ENCODE measurements at regions not wholly inside any gene's neighbourhood (a gene's known extent, or its start where the extent isn't known, plus 50 kb on each side); places are given as distances from the start of the nearest gene placed in this dataset.

GRCh38 chr12:107229827-107230226 lies 136.5 kb upstream of the CRY1 start:
- no peak overlapping the region for H3K27ac ChIP-seq
- intact Hi-C loops (cut with DNase I; ENCODE audit: low total_unique reads): no loop called here
- WGBS, 2 donors: 77 to 85% methylated on average over 4 to 5 of the region's 5 CpGs
- no peak for TF ChIP-seq POLR2A (IDR thresholded peaks at IDR 0.05)
- TF ChIP-seq, protein P1, sequence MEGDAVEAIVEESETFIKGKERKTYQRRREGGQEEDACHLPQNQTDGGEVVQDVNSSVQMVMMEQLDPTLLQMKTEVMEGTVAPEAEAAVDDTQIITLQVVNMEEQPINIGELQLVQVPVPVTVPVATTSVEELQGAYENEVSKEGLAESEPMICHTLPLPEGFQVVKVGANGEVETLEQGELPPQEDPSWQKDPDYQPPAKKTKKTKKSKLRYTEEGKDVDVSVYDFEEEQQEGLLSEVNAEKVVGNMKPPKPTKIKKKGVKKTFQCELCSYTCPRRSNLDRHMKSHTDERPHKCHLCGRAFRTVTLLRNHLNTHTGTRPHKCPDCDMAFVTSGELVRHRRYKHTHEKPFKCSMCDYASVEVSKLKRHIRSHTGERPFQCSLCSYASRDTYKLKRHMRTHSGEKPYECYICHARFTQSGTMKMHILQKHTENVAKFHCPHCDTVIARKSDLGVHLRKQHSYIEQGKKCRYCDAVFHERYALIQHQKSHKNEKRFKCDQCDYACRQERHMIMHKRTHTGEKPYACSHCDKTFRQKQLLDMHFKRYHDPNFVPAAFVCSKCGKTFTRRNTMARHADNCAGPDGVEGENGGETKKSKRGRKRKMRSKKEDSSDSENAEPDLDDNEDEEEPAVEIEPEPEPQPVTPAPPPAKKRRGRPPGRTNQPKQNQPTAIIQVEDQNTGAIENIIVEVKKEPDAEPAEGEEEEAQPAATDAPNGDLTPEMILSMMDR (IDR thresholded peaks at IDR 0.05): no peak
- no peaks in the 10 kb centered on the region for H3K9me3 ChIP-seq
- no peaks in the 10 kb centered on the region for H3K4me1 ChIP-seq
- H3K27me3 ChIP-seq: no peaks in the 10 kb centered on the region
- H3K4me3 ChIP-seq: no peak overlapping the region
- H3K36me3 ChIP-seq (ENCODE audit: low read depth, missing control alignments): no peaks in the 10 kb centered on the region
- DNase-seq: no peak

DNA sequence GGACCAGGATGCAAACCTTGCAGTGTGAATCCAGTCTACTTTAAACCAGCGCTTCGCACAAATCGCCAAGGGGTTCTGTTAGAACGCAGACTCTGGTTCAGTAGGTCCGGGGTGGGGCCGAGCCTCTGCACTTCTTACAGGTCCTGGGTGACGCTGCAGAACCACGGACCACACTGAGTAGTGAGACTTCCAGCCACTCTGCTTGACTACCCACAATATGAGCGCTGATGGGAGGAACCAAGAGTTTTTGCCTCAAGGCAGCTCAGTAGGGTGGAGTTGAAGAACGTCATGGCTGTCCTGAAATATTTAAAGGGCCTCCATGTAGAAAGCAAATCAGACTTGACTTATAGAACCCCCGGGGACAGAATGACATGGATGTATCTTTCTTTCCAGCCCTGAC lies 138.0 kb upstream of the CRY1 start:
- H3K4me1 ChIP-seq: no peaks in the 10 kb centered on the region
- no peak overlapping the region for H3K27ac ChIP-seq
- 82 to 86% methylated on average over 11 of the region's 11 CpGs for WGBS, 2 donors
- TF ChIP-seq, protein P1 (IDR thresholded peaks at IDR 0.05): no peak
- TF ChIP-seq POLR2A (IDR thresholded peaks at IDR 0.05): no peak
- intact Hi-C loops (cut with DNase I; ENCODE audit: low total_unique reads): no loop called here
- no peak overlapping the region for H3K4me3 ChIP-seq
- H3K9me3 ChIP-seq: no peaks in the 10 kb centered on the region
- DNase-seq: no peak
- no peaks in the 10 kb centered on the region for H3K27me3 ChIP-seq
- H3K36me3 ChIP-seq (ENCODE audit: low read depth, missing control alignments): no peaks in the 10 kb centered on the region

DNA sequence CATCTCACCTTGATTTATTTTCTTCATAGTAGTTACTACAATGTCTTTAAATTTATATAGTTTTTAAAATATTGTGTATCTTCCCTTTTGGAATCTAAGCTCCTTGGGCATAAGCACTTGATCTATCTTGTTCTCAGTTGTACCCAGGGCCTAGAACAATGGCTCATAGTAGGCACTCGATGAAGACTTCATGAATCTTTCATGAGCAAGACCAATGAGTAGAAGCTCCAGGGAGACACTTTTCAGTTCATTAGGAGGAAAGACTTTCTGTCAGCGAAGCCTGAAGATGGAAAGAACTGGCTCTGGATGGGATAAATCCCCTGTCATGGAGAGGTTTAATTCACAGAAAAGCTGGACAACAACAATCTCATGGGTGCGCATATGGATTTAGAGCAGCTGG lies 140.2 kb upstream of the CRY1 start:
- DNase-seq: no peak

GRCh38 chr12:107235600-107235999 lies 142.3 kb upstream of the CRY1 start:
- Histone ChIP-seq H3K4me3 (no peak overlapping the region), H3K4me1 (no peaks in the 10 kb centered on the region), H3K27me3 (no peaks in the 10 kb centered on the region), H3K36me3 (ENCODE audit: low read depth, missing control alignments) (no peaks in the 10 kb centered on the region), H3K9me3 (no peaks in the 10 kb centered on the region), H3K27ac (no peak overlapping the region)
- no peak for DNase-seq
- 87 to 90% methylated on average over 2 of the region's 2 CpGs for WGBS, 2 donors
- TF ChIP-seq, protein P1 (IDR thresholded peaks at IDR 0.05): no peak
- intact Hi-C loops (cut with DNase I; ENCODE audit: low total_unique reads): no loop called here

More for the DNA sequence above, 140.2 kb upstream of the CRY1 start:
- intact Hi-C loops (cut with DNase I; ENCODE audit: low total_unique reads): no loop called here
- no peaks in the 10 kb centered on the region for H3K36me3 ChIP-seq (ENCODE audit: low read depth, missing control alignments)
- H3K27me3 ChIP-seq: no peaks in the 10 kb centered on the region
- TF ChIP-seq, protein P1 (IDR thresholded peaks at IDR 0.05): no peak
- TF ChIP-seq POLR2A (IDR thresholded peaks at IDR 0.05): no peak
- H3K9me3 ChIP-seq: no peaks in the 10 kb centered on the region
- H3K4me3 ChIP-seq: no peak overlapping the region
- H3K27ac ChIP-seq: no peak overlapping the region
- WGBS, 2 donors: 85 to 93% methylated on average over 3 of the region's 3 CpGs
- H3K4me1 ChIP-seq: no peaks in the 10 kb centered on the region

DNA sequence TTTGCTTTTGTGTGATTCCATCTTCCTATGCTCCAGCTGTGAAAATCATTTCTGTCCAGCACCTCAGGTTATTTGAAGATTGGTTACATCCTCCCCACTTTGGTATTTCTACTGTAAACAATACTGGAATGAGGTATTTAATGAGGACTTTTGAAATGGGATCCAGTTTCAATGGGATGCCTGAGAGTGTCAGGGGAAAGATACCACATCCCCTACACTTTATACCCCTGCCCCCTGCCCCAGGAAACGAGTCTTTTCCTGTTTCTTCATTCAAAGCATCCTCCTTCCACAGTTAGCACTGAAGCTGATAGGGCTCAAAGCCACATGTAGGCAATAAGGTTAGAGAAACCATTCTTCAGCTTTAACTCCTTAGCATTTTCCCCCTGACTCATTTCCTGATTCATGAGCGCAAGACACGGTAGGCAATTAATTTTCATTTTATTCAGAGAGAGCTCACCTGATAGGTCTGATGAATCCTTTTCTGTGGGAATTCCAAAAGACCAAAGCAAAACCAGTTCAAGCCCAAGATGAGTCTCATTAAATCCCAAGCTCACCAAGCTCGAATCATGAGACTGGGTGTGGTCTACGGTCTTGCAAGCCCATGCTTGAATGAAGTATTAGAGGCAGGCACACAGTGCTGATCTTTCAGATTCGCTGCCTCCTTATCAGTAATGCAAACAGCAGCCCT lies 143.6 kb upstream of the CRY1 start:
- no peaks in the 10 kb centered on the region for H3K27me3 ChIP-seq
- WGBS, 2 donors: 51 to 52% methylated on average over 6 of the region's 6 CpGs
- H3K4me1 ChIP-seq: no peaks in the 10 kb centered on the region
- H3K4me3 ChIP-seq: no peak overlapping the region
- no peak for DNase-seq
- H3K9me3 ChIP-seq: no peaks in the 10 kb centered on the region
- intact Hi-C loops (cut with DNase I; ENCODE audit: low total_unique reads): no loop called here
- no peak overlapping the region for H3K27ac ChIP-seq
- H3K36me3 ChIP-seq (ENCODE audit: low read depth, missing control alignments): no peaks in the 10 kb centered on the region
- no peak for TF ChIP-seq POLR2A (IDR thresholded peaks at IDR 0.05)
- TF ChIP-seq, protein P1 (IDR thresholded peaks at IDR 0.05): no peak

Measured in testis (tissue), 2 donors.